Esophagus squamous epithelium (tissue), 5 donors: ENCODE measurements at regions not wholly inside any gene's neighbourhood (a gene's known extent, or its start where the extent isn't known, plus 50 kb on each side); places are given as distances from the start of the nearest gene placed in this dataset.

Source experiments
- DNase-seq: peaks from one replicate; lab custom pipeline; 2025; lab: John Stamatoyannopoulos, UW
- H3K27ac ChIP-seq, 4 donors: fragments of 200-600 bp; sonication (generic); one replicate each; pipeline ENCODE4 v1.5.1; 2016 to 2019; ENCODE audit warnings: mild to moderate bottlenecking in 1 of 4
- H3K27me3 ChIP-seq, 4 donors: fragments of 200-600 bp; sonication (generic); 1 replicate in 3 of 4; 2 replicates in 1 of 4; pipeline versions ENCODE4 v1.5.1 to v1.6.0; 2017 to 2021; ENCODE audit warnings: antibody characterized with exemption in 1 of 4
- H3K36me3 ChIP-seq, 3 donors: fragments of 200-600 bp; sonication (generic); one replicate each; pipeline ENCODE4 v1.5.1; 2016 to 2019
- H3K4me1 ChIP-seq, 3 donors: fragments of 200-600 bp; sonication (generic); one replicate each; pipeline ENCODE4 v1.5.1; 2017 to 2019
- H3K4me3 ChIP-seq, 4 donors: fragments of 200-600 bp; sonication (generic); 1 replicate in 3 of 4; 2 replicates in 1 of 4; pipeline ENCODE4 v1.5.1; 2016 to 2019; ENCODE audit warnings: mild to moderate bottlenecking in 2 of 4, moderate library complexity in 1 of 4
- H3K9me3 ChIP-seq, 3 donors: fragments of 200-600 bp; sonication (generic); one replicate each; pipeline ENCODE4 v1.5.1; 2016 to 2019
- POLR2A ChIP-seq, 4 donors: fragments of 450-650 bp; IDR thresholded peaks; one replicate each; pipeline ENCODE4 v1.6.1; 2017; ENCODE audit warnings: antibody characterized with exemption in 4 of 4, mild to moderate bottlenecking in 4 of 4, moderate library complexity in 3 of 4
- WGBS, 2 donors: methylation state at CpG; one replicate each; pipeline ENCODE4 v1.1.5; 2018; 5-methylcytosine and 5-hydroxymethylcytosine counted together
- intact Hi-C: fragments of 100-400 bp; cut with DNase I; formaldehyde crosslinking; loops from one replicate; pipeline ENCODE4 v1.15.0; 2022
- TF ChIP-seq, protein P1 (sequence below), 6 experiments: fragments of 450-650 bp in 4 of 6; fragments of 200-600 bp in 2 of 6; sonication (generic) in 2 of 6; IDR thresholded peaks; one replicate each; pipeline ENCODE4 v1.5.1; 2016 to 2019; ENCODE audit warnings: antibody characterized with exemption in 6 of 6, mild to moderate bottlenecking in 4 of 6, moderate library complexity in 4 of 6
- donor health status: DM: yes; HTN: yes; CAD: no.

DNA sequence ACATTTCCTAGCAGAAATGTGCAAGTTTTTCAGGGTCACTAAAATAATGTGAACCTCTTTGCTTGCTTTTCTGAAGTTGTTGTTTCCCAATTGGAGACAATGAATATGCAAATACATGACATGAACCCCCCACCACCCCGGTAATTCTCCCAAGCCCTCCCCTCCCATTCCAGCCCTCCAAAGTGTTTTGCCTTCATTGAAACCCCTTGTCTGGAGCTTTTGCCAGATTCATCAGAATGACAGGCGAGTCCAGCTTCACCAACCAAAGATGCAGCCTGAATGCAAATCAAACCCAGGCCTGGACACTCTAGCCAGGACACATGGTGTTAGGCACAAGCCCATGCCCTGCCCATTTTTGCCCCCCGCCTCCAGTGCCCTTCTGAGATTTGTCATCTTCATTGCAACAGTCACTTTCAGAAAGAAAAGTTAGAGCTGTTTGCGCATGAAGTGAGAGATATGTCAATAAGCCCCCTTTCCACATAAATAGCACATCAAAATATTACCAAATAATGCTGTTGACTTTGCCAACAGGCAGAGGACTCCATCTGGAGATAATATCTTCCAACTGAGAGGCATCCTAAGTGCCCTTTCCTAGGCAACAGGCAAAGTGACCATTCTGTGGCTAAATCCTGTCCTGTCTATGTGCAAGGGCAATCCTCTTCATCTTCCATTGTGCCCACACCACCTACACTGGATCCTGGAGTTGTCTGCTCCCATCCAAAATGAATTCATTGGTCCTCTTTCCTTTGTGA lies 145.6 kb upstream of the NFIA start:
- Histone ChIP-seq H3K36me3 (no peaks in the 10 kb centered on the region), H3K4me1 (peaks cover 0 to 9% (median 6%) of the 10 kb centered on the region in 3 donors), H3K27me3 (peaks cover 0 to 13% (median 0%) of the 10 kb centered on the region in 4 donors), H3K4me3 (no peak overlapping the region), H3K9me3 (no peaks in the 10 kb centered on the region), H3K27ac (no peak overlapping the region)
- intact Hi-C loops, result no loop called here
- DNase-seq, result no peak
- WGBS, 2 donors, result 79 to 88% methylated on average over 3 to 4 of the region's 4 CpGs
- TF ChIP-seq, protein P1, sequence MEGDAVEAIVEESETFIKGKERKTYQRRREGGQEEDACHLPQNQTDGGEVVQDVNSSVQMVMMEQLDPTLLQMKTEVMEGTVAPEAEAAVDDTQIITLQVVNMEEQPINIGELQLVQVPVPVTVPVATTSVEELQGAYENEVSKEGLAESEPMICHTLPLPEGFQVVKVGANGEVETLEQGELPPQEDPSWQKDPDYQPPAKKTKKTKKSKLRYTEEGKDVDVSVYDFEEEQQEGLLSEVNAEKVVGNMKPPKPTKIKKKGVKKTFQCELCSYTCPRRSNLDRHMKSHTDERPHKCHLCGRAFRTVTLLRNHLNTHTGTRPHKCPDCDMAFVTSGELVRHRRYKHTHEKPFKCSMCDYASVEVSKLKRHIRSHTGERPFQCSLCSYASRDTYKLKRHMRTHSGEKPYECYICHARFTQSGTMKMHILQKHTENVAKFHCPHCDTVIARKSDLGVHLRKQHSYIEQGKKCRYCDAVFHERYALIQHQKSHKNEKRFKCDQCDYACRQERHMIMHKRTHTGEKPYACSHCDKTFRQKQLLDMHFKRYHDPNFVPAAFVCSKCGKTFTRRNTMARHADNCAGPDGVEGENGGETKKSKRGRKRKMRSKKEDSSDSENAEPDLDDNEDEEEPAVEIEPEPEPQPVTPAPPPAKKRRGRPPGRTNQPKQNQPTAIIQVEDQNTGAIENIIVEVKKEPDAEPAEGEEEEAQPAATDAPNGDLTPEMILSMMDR (IDR thresholded peaks at IDR 0.05), result no peak
- TF ChIP-seq POLR2A (IDR thresholded peaks at IDR 0.05), result no peak

DNA sequence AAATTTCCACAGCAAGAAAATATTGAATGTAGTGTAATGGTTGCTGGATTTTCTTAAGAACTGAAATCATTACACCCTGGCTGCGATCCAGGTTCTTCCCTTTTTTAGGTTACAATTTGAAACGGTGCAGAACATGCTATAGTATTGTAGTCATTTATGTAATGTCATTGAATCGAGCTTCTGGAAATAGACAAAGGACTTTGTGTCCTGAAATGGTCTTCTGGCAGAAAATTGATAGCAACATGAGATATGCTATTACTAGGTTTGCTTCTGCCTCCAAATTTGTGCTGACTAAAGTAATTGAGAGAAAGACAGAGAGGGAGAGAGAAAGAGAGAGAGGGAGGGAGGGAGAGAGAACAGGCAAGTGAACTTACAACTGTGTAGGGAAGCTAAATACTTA lies 146.2 kb upstream of the NFIA start:
- WGBS, 2 donors, result 6 to 8% methylated on average over 3 of the region's 3 CpGs

DNA sequence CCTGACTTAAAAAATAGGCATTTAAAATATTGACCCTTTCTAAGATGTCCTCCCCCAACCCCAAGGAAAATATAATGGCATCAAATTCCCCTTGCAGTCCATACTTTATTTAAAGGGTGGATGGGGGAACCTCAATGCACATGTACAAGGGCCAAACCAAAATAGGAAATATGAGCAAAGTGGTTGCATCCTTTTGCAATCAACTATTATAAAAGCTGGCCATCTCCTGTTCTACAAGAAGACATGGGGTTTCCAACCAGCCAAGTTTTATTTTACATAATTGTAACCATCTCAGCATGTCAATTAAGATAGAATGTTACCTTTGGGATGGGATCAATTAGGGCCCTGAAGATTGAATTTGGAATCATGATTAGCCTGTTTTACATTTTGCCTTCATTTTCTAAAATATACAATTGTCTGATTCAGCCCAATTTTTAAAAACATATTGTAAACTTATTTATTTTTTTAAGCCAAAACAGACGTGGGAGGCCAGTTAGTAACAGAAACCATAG lies 146.7 kb upstream of the NFIA start:
- no peak overlapping the region for H3K27ac ChIP-seq
- intact Hi-C loops, result no loop called here
- no peaks in the 10 kb centered on the region for H3K9me3 ChIP-seq
- 11 to 41% methylated on average over 1 of the region's 1 CpG for WGBS, 2 donors
- H3K4me1 ChIP-seq, result peaks cover 0 to 9% (median 6%) of the 10 kb centered on the region in 3 donors
- DNase-seq, result no peak
- no peak for TF ChIP-seq POLR2A (IDR thresholded peaks at IDR 0.05)
- no peak overlapping the region for H3K4me3 ChIP-seq
- no peaks in the 10 kb centered on the region for H3K36me3 ChIP-seq
- peaks cover 0 to 13% (median 0%) of the 10 kb centered on the region in 4 donors for H3K27me3 ChIP-seq

More for the DNA sequence above, 146.2 kb upstream of the NFIA start:
- intact Hi-C loops, result no loop called here
- peaks cover 0 to 9% (median 6%) of the 10 kb centered on the region in 3 donors for H3K4me1 ChIP-seq
- no peak overlapping the region for H3K27ac ChIP-seq
- no peak for DNase-seq
- no peak overlapping the region for H3K4me3 ChIP-seq
- H3K9me3 ChIP-seq, result no peaks in the 10 kb centered on the region
- H3K27me3 ChIP-seq, result peaks cover 0 to 13% (median 0%) of the 10 kb centered on the region in 4 donors
- TF ChIP-seq, protein P1 (IDR thresholded peaks at IDR 0.05), result no peak
- TF ChIP-seq POLR2A (IDR thresholded peaks at IDR 0.05), result no peak
- H3K36me3 ChIP-seq, result no peaks in the 10 kb centered on the region

DNA sequence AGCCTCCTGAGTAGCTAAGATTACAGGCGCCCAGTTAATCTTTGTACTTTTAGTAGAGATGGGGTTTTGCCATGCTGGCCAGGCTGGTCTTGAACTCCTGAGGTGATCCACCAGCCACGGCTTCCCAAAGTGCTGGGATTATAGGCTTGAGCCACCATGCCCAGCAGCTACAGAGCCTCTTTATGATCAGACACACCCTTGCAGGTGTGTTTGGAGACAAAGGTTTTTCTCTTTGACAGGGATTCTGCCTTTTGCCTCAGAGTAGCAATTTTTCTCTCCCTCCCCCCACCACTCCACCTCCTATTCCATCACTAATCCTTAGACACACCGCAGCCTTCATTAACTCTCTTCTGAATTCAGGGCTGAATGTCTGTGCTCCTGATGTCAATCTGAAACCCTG lies 152.2 kb upstream of the NFIA start:
- intact Hi-C loops, result no loop called here
- no peaks in the 10 kb centered on the region for H3K4me1 ChIP-seq
- H3K4me3 ChIP-seq, result no peak overlapping the region
- TF ChIP-seq POLR2A (IDR thresholded peaks at IDR 0.05), result no peak
- TF ChIP-seq, protein P1 (IDR thresholded peaks at IDR 0.05), result no peak
- H3K36me3 ChIP-seq, result no peaks in the 10 kb centered on the region
- DNase-seq, result no peak
- WGBS, 2 donors, result 60 to 70% methylated on average over 3 of the region's 3 CpGs
- H3K27me3 ChIP-seq, result no peaks in the 10 kb centered on the region
- no peaks in the 10 kb centered on the region for H3K9me3 ChIP-seq
- no peak overlapping the region for H3K27ac ChIP-seq

DNA sequence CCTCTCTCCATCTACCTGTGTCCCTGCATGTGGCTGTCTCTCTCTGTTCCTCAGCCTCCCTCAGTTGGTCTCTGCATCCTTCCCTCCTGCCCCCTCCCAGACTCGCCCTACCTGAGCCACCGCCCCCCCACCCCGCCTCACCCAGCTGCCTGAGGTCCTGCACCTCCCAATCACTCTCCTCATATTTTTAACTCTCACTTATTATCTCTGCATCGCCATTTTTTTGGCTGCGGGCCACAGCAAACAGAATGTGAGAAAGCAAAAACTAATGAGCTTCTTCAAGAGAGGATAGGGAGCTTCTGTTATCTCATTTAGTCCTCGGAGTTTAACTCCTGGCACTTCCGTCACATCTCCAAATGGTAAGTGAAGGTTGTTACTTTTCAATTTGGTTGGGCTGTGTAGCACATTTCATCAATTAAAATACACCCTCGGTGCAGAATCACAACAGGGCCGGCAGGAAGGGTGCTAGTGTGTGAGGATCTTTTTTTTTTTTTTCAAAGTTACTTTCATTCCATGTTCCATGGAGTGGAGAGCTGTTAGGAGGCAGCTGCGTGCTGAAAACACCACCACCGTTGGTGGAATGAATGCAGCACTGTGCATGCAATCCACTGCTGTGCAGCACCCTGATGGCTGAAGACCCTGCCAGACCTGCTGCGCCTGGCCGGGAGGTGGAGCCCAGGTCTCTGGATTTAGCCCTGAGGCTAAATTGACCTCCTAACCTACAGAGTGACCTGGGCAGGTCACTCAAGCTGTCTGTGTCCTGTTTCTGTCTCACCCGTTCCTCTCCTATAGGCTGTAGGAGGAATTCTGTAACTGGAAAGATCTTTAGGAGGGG lies 157.2 kb upstream of the NFIA start:
- Histone ChIP-seq H3K36me3 (no peaks in the 10 kb centered on the region), H3K27me3 (no peaks in the 10 kb centered on the region), H3K9me3 (no peaks in the 10 kb centered on the region), H3K4me3 (no peak overlapping the region), H3K27ac (no peak overlapping the region), H3K4me1 (peaks cover 0 to 5% (median 0%) of the 10 kb centered on the region in 3 donors)
- WGBS, 2 donors, result 52 to 56% methylated on average over 10 to 14 of the region's 14 CpGs
- no peak for DNase-seq
- TF ChIP-seq, protein P1 (IDR thresholded peaks at IDR 0.05), result no peak
- no peak for TF ChIP-seq POLR2A (IDR thresholded peaks at IDR 0.05)
- intact Hi-C loops, result no loop called here
